Stimulated activated CD4-positive, alpha-beta T cell treated with anti-CD3 and anti-CD28 coated beads, Interleukin-1b, Interleukin-23, amount 100 ng/mL, for 4 hours (primary cell): ENCODE measurements at regions not wholly inside any gene's neighbourhood (a gene's known extent, or its start where the extent isn't known, plus 50 kb on each side); places are given as distances from the start of the nearest gene placed in this dataset.

Experiments
- DNase-seq, 2 donors: peaks; one replicate each; pipeline ENCODE4 v3.0.0-alpha.2; 2020; ENCODE audit warnings: low read depth in 2 of 2

GRCh38 chr1:87437663-87438295 is 109.1 kb downstream of the LMO4 start:
- no peak for DNase-seq

- DNase-seq = no peak
Measured at GRCh38 chr1:87439821-87440220, 111.1 kb downstream of the LMO4 start.

GRCh38 chr1:87449348-87449963 is 120.8 kb downstream of the LMO4 start:
- DNase-seq = no peak

- no peak for DNase-seq
Measured at GRCh38 chr1:87450136-87450535, 121.5 kb downstream of the LMO4 start.

GRCh38 chr1:87450615-87451209 is 122.0 kb downstream of the LMO4 start:
- DNase-seq = no peak

- no peak for DNase-seq
Measured at GRCh38 chr1:87451229-87451920, 122.7 kb downstream of the LMO4 start.

- DNase-seq = no peak
Measured at GRCh38 chr1:87452648-87453047, 124.0 kb downstream of the LMO4 start.

- no peak for DNase-seq
Measured at GRCh38 chr1:87457408-87457807, 128.7 kb downstream of the LMO4 start.

GRCh38 chr1:87462894-87463293 is 134.2 kb downstream of the LMO4 start:
- DNase-seq = no peak

- DNase-seq = no peak
Measured at GRCh38 chr1:87464022-87464490, 135.4 kb downstream of the LMO4 start.

GRCh38 chr1:87466621-87467020 is 137.9 kb downstream of the LMO4 start:
- no peak for DNase-seq

GRCh38 chr1:87472716-87473115 is 144.0 kb downstream of the LMO4 start:
- no peak for DNase-seq

GRCh38 chr1:87473203-87473661 is 144.6 kb downstream of the LMO4 start:
- DNase-seq = no peak

- DNase-seq = no peak
Measured at GRCh38 chr1:87474098-87474497, 145.4 kb downstream of the LMO4 start.

GRCh38 chr1:87478231-87478630 is 149.6 kb downstream of the LMO4 start:
- no peak for DNase-seq

GRCh38 chr1:87495147-87495546 is 166.5 kb downstream of the LMO4 start:
- no peak for DNase-seq

- no peak for DNase-seq
Measured at GRCh38 chr1:87495870-87496269, 167.2 kb downstream of the LMO4 start.

GRCh38 chr1:87497380-87498203 is 168.9 kb downstream of the LMO4 start:
- DNase-seq = no peak

GRCh38 chr1:87501738-87502137 is 173.1 kb downstream of the LMO4 start:
- DNase-seq = no peak

GRCh38 chr1:87505391-87505983 is 176.8 kb downstream of the LMO4 start:
- DNase-seq = no peak

- no peak for DNase-seq
Measured at GRCh38 chr1:87506147-87506546, 177.5 kb downstream of the LMO4 start.
